ENCODE measurements at regions not wholly inside any gene's neighbourhood (a gene's known extent, or its start where the extent isn't known, plus 50 kb on each side); places are given as distances from the start of the nearest gene placed in this dataset.

DNA sequence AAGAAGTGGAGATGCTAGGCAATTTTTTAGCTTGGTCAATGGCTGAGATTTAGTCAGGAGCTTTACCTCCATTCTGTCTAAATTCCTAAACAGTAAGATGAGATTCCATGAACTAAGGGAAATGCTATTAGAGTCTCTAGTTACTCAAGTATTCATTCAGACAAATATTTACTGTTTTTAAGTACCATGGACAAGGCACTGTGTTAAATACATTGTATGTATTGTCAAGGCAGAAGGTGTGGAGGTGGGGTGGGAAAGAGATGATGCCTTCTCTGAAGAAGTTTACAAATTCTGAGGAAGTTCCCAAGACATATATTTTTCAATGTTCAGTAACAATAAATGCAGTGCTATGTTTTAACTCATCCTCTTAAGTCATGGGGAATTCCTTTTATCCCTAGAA lies 459.9 kb upstream of the NMUR2 start:
- DNase-seq (ENCODE audit: low spot score) = no peak

DNA sequence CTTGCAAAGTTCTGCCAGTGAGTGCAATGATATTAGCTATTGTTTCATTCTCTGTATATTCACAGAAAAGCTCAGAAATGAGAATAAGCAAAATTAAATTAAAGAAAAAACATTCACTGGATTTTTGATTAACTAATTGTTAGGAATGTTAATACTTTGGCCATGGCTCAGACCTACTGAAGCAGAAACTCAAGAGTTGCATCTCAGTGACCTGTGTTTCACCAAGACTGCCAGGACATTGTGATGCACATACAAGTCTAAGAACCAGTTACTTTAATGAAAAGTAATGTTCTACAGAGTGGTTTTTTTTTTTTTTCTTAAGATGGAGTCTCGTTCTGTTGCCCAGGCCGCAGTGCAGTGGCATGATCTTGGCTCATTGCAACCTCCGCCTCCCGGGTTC lies 464.9 kb upstream of the NMUR2 start:
- DNase-seq (ENCODE audit: low spot score) = no peak

DNA sequence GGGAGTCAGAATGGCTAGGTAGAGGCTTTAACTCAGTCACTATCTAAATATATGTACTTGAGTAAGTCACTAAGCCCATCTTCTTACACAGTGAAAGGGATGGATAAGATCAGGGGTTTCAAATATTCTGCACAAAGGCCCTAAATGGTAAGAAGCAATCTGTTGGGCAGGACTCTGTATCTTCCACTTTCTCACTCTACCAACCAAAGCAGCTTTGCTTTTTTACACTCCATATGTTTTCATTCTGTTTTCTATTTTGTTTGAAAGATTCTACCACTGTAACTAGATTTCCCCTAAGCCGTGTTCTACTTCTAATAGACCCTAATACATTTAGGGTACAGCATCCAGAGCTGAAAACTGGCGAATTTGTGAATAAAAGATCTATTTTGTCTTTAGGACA lies 477.5 kb upstream of the NMUR2 start:
- no peak for DNase-seq (ENCODE audit: low spot score)

DNA sequence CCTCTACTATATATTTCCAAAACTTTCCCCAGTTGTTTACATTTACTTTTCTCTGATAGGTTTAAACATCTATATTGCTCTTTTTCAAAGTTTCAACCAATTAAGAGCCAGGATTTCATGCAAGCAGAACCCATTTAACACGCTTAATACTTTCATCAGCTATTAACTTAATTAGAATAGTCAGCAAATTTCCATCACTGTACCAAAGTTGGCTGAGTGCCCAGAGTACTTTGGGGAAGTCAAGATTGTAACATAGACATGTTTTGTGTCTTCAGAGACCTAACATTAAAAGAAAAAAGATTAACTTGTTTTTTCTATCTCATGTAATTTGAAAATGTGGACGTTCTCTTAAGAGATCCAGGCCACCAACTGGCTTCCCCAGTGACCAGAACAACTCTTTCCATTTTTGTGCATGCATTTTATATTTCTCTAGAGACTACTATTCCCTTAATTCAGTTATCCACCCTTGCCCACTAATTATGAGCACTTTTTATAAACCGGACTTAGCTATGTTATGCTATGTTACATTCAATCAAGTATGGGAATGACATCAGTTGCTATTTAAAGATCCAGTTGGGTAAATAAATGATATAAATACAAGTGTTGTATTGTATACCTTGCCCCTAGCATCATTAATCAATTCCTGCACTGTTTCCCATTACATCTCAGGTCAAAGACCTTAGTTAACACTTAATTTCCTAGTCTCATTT lies 478.1 kb upstream of the NMUR2 start:
- DNase-seq (ENCODE audit: low spot score) = no peak

DNA sequence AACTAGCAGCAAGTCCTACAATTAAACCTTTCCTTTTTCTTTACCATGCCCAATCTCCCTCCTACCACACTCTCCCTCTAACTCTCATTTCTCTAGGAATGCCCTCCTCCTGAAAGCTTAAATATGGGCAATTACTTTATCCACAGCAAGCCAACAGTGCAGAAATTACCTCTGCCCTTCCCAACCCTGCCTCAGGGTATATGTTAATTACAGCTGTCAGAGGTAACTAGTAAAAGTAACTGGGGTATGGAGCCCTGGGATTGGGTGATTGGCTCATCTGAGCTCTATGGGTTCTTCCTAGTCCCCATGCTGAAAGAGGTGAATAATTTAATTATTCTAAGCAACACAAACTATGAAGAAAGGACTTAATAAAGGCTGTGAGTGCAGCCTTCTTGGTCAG lies 478.9 kb upstream of the NMUR2 start:
- no peak for DNase-seq (ENCODE audit: low spot score)

DNA sequence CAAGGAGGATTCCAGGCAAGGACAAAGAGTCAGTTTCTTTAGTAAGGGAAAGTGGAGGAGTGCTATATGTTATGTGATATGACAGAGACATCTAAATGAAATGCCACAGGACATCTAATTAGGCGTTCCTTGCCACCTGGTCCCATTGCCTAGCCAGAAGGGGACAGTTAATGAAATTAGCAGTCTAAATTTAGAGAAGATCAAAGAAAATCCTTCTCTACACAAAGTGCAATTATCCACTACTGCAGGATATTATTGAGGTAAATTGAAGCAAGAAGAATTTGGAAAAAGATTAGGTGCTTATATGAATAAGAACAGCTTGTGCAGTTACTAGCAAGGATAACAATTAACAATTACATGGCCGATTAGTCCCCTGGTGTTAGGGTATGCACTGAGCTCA lies 495.3 kb upstream of the NMUR2 start:
- no peak for DNase-seq (ENCODE audit: low spot score)

DNA sequence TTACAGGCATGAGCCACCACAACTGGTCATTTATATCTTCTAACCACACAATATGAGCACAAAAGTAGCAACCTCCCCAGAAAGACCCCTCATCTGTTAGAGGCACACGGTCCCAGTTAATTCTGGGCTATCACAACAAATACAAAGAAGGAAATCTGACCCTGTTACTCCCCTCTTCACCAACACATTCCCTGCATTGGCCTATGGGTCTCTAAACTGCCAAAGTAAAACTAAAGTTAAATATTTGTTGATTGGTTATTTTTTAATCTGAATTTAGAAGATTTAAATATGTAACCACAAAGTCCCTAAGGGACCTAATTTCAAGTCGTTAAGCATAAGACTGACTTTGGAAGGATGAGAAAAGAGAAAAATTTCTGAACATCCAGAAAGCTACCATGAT lies 496.7 kb upstream of the NMUR2 start:
- DNase-seq (ENCODE audit: low spot score) = no peak

DNA sequence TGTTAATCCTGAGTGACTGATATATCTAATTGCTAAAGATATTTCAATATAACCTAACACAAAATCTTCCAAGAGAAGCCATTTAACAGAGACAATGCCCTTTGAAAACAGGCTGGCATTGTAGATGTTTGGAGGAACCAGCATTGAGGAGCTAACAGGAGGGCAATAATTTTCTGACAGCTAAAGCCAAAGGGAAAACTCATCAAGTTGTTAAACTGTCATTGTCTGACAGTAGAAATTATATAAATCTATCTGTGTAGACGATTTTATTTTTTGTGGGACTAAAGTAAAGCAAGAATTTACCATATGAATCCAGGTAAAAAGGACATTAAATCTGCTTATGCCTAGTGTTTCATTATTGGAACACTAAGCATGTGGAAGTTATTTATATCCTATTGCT lies 500.2 kb upstream of the NMUR2 start:
- DNase-seq (ENCODE audit: low spot score) = no peak

DNA sequence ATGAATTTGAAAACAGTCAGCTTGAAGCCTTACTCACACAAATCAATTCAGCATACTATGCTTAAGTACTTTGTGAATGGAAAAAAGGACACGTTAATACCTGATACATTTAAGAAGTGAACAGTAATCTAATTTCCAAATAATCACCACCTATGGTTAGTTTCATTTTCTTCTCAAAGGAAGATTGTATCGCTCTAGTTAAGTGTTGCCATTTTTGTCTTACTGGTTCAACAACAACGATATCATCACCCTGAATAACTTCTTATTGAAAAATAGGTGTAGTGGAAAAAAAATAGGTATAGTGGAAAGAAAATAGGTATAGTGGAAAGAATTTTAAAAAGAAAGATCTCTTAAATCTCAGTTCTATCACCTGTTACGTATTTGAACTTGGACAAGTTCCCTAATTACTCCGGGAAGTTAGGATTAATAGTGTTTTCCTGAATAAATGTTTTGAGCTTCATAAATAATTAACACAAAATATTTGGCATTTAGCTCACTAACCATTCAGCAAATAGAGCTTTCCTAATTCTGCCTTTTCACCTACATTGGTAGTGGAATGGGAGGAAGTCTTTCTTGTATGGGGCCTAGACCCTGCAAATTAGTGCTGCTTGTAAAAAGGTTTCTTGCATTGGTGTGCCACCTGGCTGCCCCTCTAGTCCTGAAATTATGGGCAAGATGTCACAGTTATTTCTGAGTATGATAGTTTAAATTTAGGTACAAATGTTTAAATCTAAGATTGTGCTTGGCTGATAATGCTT lies 502.6 kb upstream of the NMUR2 start:
- no peak for DNase-seq (ENCODE audit: low spot score)

DNA sequence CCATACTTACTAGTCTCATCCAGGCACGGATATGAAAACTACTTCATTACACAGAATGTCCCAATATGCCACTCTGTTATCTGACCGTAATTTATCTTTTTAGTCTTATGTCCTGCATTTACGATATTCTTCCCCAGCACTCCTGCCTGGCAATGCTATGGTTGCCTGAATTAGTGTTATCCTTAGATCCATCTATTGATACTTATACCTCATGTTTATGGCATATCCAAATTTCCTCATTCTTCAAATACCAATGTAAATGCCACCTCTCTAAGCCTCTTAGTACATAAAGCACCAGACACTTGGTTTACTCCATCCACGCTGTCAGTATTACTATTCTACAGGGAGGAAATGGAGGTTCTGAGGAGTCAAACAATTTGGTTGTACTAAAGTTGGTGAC lies 507.8 kb upstream of the NMUR2 start:
- DNase-seq (ENCODE audit: low spot score) = no peak

DNA sequence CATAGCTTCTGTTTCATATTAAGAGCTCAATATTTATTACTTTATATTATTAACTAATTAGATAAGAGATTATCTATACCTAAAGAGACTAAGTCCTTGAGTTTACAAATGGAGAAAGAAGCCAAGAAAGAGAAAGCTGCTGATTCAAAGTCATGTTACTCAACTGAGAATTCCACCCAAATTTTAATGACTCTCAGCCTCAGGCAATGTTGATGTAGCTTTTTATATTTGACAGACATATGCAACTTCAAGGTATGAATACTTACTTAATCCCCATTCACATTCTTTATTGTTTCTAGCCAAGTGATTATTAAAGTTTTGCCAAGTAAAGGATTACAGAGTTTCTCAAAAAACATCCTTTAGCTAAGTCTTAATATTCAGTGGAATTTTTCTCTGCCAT lies 527.5 kb upstream of the NMUR2 start:
- DNase-seq (ENCODE audit: low spot score) = no peak

DNA sequence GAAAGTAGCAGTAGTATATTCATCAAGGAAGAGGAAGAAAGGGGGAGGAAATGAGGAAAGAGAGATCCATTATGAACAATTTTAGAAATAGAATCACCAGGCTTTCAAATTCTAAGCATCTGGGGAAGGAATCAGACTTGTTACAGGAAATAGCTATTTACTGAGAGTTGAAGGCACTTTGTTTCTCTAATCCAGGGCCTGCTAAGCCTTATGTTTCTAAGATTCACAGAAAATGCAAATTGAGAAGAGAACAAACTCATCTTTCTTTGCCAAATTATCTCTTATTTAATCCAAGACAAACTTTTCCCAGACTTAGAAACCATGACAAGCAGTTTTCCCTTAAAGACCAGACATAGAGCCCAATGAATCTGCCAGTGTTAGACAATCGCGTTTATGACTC lies 528.0 kb upstream of the NMUR2 start:
- no peak for DNase-seq (ENCODE audit: low spot score)

DNA sequence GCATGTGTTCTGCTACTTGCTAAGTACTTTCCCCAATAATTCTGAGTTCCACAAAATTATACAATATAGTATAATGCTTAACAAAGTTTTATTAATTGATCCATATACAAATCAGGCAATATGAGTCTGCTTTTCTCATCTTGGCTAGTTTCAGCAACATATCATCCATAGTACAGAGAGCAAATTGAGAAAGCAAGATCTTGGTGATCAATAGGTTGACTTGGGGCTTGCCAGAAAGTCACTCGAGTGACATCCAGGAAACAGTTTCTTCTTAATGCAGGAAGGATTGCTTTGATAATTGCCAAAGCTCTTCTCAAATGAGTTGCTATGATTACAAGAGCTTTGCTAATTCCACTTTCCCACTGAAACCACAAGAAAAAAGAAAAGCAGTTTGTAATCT lies 533.6 kb upstream of the NMUR2 start:
- no peak for DNase-seq (ENCODE audit: low spot score)

DNA sequence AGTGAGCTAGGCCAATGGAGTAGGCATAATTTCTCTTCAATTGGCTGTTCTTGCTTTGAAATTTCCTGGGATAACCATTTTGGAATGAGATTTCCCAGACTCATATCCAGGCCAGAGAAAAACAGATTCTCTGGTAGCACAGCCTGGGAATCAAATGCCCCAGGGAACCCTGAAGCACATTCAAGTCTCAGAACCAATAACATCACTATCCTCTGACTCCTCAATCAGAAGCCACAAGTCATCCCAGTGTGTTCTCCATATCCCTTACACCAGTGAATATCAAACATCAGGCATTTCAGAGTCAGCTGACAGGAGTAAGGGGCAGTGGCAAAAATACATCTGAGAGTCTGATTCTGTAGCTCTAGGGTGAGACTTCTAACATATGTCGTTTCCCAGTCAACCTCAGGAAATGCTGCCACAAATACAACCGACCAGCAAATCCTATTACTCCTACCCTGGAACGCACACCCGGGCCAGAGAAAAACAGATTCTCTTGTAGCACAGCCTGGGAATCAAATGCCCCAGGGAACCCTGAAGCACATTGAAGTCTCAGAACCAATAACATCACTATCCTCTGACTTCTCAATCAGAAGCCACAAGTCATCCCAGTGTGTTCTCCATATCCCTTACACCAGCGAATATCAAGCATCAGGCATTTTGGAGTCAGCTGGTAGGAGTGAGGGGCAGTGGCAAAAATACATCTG lies 537.7 kb upstream of the NMUR2 start:
- DNase-seq (ENCODE audit: low spot score) = no peak

DNA sequence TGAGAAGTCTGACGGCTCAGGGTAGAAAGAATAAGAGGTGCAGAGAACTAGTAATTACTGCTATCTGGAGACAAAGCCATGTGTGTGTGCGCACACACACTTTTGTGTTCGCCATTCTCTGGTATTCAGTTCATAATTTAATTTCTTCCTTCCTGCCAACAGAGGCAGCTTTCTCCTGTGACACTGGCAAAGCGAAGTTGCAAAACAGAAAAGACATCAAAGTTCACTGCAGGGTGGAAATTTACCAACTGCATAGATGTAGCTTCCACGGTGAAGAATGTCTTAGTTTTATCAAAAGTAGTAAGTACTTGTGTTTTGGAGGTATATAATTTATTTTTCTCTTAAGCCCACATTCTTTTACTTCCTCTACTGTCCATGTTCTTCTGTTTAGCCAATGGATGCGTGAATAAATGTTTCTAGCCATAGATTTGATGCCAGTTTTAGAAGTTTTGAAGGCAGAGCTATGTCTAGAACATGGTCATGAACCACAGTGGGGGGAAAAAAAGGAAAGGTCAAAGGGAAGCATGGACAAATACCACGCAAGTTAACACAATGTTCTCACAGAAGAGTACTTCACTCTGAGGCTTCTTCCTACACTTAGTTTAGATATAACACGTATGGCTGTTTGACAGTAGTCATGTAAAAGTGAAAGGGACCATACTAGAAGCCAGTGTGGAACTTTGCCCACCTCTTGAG lies 536.5 kb upstream of the GRIA1 start:
- DNase-seq (ENCODE audit: low spot score) = no peak

DNA sequence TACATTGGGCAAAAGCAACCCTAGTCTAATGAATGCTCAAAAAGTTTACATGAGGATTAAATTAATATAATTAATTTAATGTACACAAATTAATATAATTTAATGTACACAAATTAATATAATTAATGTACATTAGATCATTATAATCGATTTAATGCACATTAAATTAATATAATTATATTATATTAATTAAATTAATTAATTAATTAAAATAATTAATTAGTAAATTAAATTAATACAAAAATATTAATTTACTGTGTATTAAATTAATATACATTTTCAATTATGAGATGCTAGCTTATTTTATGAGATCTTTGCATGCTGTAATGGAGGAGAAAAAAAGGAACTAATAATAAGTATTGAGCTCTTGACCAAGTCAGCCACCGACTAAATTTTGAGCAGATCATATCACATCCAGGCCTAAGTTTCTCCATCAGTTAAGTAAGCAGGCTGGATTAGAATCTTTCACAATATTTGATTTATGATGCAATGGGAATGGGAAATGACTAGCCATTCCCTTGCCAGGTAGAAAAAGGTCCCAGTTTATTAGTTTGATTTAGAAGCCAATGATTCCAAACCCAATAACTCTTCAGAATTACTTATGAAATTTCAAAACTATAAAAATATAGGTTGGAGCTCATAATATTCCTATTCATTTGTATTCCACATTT lies 533.4 kb upstream of the GRIA1 start:
- no peak for DNase-seq (ENCODE audit: low spot score)

DNA sequence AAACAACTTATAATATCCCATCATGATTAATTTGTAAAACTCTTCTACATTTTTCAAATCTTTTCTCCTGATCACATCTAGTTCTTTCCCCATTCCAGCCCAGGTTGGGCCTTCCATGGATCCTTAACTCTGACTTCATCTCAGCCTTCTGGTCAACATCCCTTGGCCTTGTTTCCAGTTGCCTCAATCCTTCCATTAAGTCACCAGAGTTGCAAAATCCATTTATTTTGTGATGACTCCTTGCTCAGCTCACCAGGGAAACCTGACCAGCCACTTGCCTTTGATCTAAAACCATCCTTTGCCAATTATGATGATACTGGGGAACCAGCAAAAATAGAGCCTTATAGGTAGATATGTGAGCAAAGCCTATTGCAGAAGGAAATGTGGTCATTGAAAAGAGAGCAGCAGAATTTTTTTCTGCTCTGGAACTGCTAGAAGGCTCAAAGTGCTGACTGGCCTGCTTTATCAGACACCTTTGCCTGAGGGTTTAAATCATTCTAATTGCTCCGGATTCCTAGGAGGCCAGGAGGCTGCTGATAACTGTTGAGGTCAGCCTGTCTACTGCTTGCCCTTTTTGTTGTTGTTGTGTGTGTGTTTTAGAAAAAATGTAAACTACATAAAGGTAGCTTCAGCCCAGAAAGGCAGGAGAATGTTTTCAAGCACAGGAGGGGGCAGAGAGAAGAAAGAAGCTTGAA lies 512.2 kb upstream of the GRIA1 start:
- no peak for DNase-seq (ENCODE audit: low spot score)

DNA sequence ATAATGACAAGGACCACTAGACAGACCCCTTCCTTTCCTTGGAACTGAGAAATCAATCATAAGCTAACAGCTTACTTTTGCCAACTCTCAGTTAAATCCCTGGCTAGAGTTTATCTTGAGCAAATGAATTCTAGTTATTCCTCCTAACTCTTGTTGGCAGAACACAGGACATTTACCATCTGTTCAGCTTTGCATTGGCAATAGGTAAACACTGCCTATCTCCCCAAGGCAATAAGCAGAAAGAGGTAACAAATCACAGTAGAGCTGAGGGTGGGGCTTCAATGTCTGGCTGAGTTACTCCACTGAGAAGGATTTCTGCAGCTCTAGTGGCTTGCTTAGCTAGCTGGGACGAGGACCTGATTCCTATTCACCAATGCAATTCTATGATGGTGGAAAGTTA lies 503.3 kb upstream of the GRIA1 start:
- DNase-seq (ENCODE audit: low spot score) = no peak

DNA sequence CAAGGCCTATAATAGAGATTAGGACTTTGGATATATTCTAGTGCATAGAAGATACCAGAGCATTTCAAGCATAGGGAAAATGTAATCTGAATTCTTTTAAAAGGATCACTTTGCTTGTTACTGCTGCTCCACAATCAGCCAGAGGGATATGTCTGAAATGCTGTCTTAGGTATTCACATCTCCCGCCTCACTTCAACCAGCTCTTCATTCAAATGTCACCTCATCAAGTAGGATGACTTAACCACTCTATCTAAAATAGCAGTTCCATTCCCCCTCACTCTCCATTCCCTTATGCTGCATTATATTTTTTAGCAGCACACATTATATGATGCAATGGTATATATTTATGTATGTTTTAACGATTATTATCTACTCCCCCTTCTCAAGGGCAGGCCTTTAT lies 500.3 kb upstream of the GRIA1 start:
- no peak for DNase-seq (ENCODE audit: low spot score)

DNA sequence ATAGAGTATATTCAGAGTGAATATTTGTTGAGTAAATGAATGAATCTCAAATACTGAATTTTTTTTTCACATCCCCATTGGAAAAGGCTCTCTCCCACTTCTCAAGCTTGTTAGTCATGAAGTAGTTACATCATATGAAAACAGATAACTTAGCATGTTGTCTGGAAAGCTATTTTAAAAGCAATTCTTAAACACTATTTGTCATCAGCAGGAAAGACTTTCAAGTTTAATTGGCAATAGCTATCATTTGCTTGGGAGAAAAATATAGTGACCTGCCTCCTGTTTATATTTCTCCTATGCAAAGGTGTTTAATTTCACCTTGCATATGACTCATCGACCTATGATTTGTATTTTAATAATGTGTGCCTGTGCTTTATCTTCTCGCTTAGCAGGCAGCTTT lies 499.8 kb upstream of the GRIA1 start:
- DNase-seq (ENCODE audit: low spot score) = no peak

DNA sequence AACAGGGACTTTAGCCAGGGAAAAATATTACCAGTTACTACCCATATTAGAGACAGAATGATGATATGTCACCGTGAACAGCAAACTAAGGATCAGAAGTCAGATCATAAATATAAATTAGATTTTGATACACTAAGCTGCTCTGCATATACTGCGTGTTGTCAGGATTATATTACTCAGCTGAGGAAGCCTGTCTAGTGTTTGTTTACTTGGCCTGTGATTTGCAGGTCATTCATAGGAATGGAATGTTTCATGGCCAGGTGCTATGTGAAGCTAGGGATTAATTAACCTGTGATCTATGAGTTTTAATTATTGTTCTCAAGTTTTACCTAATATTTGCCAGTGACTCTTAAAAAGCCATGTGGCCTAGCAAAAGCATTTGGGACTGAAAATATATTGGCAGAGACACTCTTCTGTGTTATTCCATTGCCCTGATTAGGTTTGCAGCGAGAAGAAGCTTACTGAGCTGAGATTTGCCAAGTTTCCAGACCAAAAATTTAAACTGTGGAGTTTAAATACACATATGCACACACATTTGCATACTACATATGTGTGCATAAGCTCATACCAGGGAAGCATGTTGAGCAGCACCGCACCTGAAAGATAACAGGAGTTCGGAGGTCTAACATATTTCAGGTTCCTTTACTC lies 496.3 kb upstream of the GRIA1 start:
- DNase-seq (ENCODE audit: low spot score) = no peak

All from mucosa of gallbladder (tissue), 1 donor.